Neural crest cell (in vitro differentiated cells): ENCODE measurements at regions not wholly inside any gene's neighbourhood (a gene's known extent, or its start where the extent isn't known, plus 50 kb on each side); places are given as distances from the start of the nearest gene placed in this dataset.

Experiments used
- DNase-seq: peaks from one replicate; pipeline ENCODE4 v3.0.0; 2021; ENCODE audit warnings: low read depth, mixed read lengths, low spot score
- H3K27ac Mint-ChIP-seq: one replicate; pipeline ENCODE4 v1.8.0; 2021; ENCODE audit warnings: mild to moderate bottlenecking, mixed read lengths; ENCODE audit not compliant: unreplicated experiment
- H3K27me3 Mint-ChIP-seq: 2 replicates; pipeline ENCODE4 v1.8.0; 2021; ENCODE audit warnings: low read depth, mild to moderate bottlenecking, mixed read lengths
- H3K36me3 Mint-ChIP-seq: 2 replicates; pipeline ENCODE4 v1.8.0; 2021; ENCODE audit warnings: low read depth, mild to moderate bottlenecking, mixed read lengths
- H3K4me1 Mint-ChIP-seq: 2 replicates; pipeline ENCODE4 v1.8.0; 2021; ENCODE audit warnings: mixed read lengths
- H3K4me3 Mint-ChIP-seq: one replicate; pipeline ENCODE4 v1.8.0; 2021; ENCODE audit warnings: mild to moderate bottlenecking, mixed read lengths
- H3K9me3 Mint-ChIP-seq: 2 replicates; pipeline ENCODE4 v1.8.0; 2021; ENCODE audit warnings: mixed read lengths
- CTCF ChIP-seq: fragments of 200-600 bp; sonication (generic); conservative IDR thresholded peaks from 2 replicates; pipeline ENCODE4 v1.5.0; 2021; ENCODE audit warnings: antibody characterized with exemption, mild to moderate bottlenecking

- Mint-ChIP-seq H3K4me3 (no peak overlapping the region), H3K9me3 (no peaks in the 10 kb centered on the region)
- no peak for TF ChIP-seq CTCF
Observed at GRCh38 chr3:101128001-101128400, 134.8 kb upstream of the ABI3BP start.

GRCh38 chr3:101124125-101124524 lies 130.9 kb upstream of the ABI3BP start:
- no peak for TF ChIP-seq CTCF
- DNase-seq: no peak
- Mint-ChIP-seq H3K27me3 (peaks cover 48% of the 10 kb centered on the region), H3K4me1 (no peaks in the 10 kb centered on the region), H3K27ac (no peak overlapping the region), H3K36me3 (no peaks in the 10 kb centered on the region), H3K4me3 (no peak overlapping the region), H3K9me3 (no peaks in the 10 kb centered on the region)

More at GRCh38 chr3:101128001-101128400, 134.8 kb upstream of the ABI3BP start:
- Mint-ChIP-seq H3K27ac (no peak overlapping the region), H3K27me3 (peaks cover 37% of the 10 kb centered on the region), H3K4me1 (no peaks in the 10 kb centered on the region), H3K36me3 (no peaks in the 10 kb centered on the region)
- no peak for DNase-seq

GRCh38 chr3:101123081-101123480 lies 129.9 kb upstream of the ABI3BP start:
- Mint-ChIP-seq H3K27ac (no peak overlapping the region), H3K4me3 (no peak overlapping the region), H3K36me3 (no peaks in the 10 kb centered on the region), H3K27me3 (peaks cover 42% of the 10 kb centered on the region), H3K9me3 (no peaks in the 10 kb centered on the region), H3K4me1 (no peaks in the 10 kb centered on the region)
- DNase-seq: no peak
- TF ChIP-seq CTCF: no peak

GRCh38 chr3:101122681-101123080 lies 129.5 kb upstream of the ABI3BP start:
- Mint-ChIP-seq H3K36me3 (no peaks in the 10 kb centered on the region), H3K27me3 (peaks cover 40% of the 10 kb centered on the region), H3K27ac (no peak overlapping the region), H3K4me3 (no peak overlapping the region), H3K4me1 (no peaks in the 10 kb centered on the region), H3K9me3 (no peaks in the 10 kb centered on the region)
- DNase-seq: no peak
- TF ChIP-seq CTCF: no peak

GRCh38 chr3:101120039-101120438 lies 126.8 kb upstream of the ABI3BP start:
- Mint-ChIP-seq H3K27me3 (peaks cover 21% of the 10 kb centered on the region), H3K27ac (no peak overlapping the region), H3K36me3 (no peaks in the 10 kb centered on the region), H3K9me3 (peaks cover 2% of the 10 kb centered on the region), H3K4me1 (no peaks in the 10 kb centered on the region), H3K4me3 (no peak overlapping the region)
- DNase-seq: no peak
- no peak for TF ChIP-seq CTCF

GRCh38 chr3:101119535-101119934 lies 126.3 kb upstream of the ABI3BP start:
- Mint-ChIP-seq H3K4me3 (no peak overlapping the region), H3K27ac (no peak overlapping the region), H3K27me3 (peaks cover 16% of the 10 kb centered on the region), H3K36me3 (no peaks in the 10 kb centered on the region), H3K9me3 (peaks cover 2% of the 10 kb centered on the region), H3K4me1 (no peaks in the 10 kb centered on the region)
- TF ChIP-seq CTCF: no peak
- no peak for DNase-seq
